ENCODE measurements at regions not wholly inside any gene's neighbourhood (a gene's known extent, or its start where the extent isn't known, plus 50 kb on each side); places are given as distances from the start of the nearest gene placed in this dataset.

GRCh38 chr9:16031486-16031885 lies 478.6 kb downstream of the CCDC171 start:
- no peak for TF ChIP-seq CTCF (conservative IDR thresholded peaks at IDR 0.05)
- no peak overlapping the region for H3K4me3 ChIP-seq (ENCODE audit: low read length)
- no peaks in the 10 kb centered on the region for H3K27me3 ChIP-seq (ENCODE audit: control insufficient read depth, insufficient read depth, low read length, poor library complexity, severe bottlenecking)
- peaks cover 6% of the 10 kb centered on the region for H3K4me1 Mint-ChIP-seq
- H3K9ac ChIP-seq (ENCODE audit: extremely low read depth, low read length, poor library complexity, severe bottlenecking) = no peak overlapping the region
- H3K36me3 ChIP-seq (ENCODE audit: control insufficient read depth, insufficient read depth, low read length) = no peaks in the 10 kb centered on the region
- H3K9me3 ChIP-seq (ENCODE audit: control insufficient read depth, low read length) = peaks cover 10% of the 10 kb centered on the region
- peaks cover 4% of the 10 kb centered on the region for H3K9me3 Mint-ChIP-seq
- no peaks in the 10 kb centered on the region for H3K27me3 Mint-ChIP-seq (ENCODE audit: insufficient read depth)
- no peak overlapping the region for H3K27ac ChIP-seq (ENCODE audit: low read depth, low read length)
- 55 to 58% methylated on average over 1 to 2 of the region's 2 CpGs for WGBS, 2 experiments (ENCODE audit: insufficient coverage in 1 of 2, insufficient read length in 1 of 2)
- DNase-seq = no peak
- H3K36me3 Mint-ChIP-seq (ENCODE audit: low read depth) = no peaks in the 10 kb centered on the region
- H3K4me1 ChIP-seq (ENCODE audit: control insufficient read depth, insufficient read depth, low read length) = peaks cover 3% of the 10 kb centered on the region
- H3K27ac Mint-ChIP-seq = no peak overlapping the region
- no peak overlapping the region for H3K4me3 Mint-ChIP-seq

DNA sequence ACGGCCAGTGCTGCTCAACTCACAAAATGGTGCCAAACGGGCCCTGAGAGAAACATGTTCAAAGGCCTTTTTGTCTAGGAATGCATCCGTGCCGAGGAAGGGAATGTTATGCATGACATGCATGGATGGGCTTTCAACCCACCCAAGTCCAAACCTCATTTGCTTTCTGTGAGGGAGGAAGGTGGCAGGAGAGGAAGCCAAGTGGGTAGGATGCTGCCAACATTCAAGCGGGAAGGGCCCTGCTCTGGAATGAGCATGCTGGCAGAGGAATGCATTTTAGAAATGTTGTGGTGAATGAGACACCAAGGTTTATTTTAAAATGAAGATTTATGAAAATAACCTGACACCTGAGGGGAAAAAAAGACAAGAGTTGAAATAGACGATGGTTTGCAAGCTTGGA lies 479.1 kb downstream of the CCDC171 start:
- Mint-ChIP-seq H3K4me1 (peaks cover 6% of the 10 kb centered on the region), H3K9me3 (peaks cover 4% of the 10 kb centered on the region), H3K4me3 (no peak overlapping the region), H3K27ac (no peak overlapping the region), H3K27me3 (ENCODE audit: insufficient read depth) (no peaks in the 10 kb centered on the region), H3K36me3 (ENCODE audit: low read depth) (no peaks in the 10 kb centered on the region)
- no peak for TF ChIP-seq CTCF (conservative IDR thresholded peaks at IDR 0.05)
- H3K9ac ChIP-seq (ENCODE audit: extremely low read depth, low read length, poor library complexity, severe bottlenecking) = no peak overlapping the region
- no peaks in the 10 kb centered on the region for H3K36me3 ChIP-seq (ENCODE audit: control insufficient read depth, insufficient read depth, low read length)
- 92 to 95% methylated on average over 6 of the region's 6 CpGs for WGBS, 2 experiments (ENCODE audit: insufficient coverage in 1 of 2, insufficient read length in 1 of 2)
- no peak overlapping the region for H3K4me3 ChIP-seq (ENCODE audit: low read length)
- H3K9me3 ChIP-seq (ENCODE audit: control insufficient read depth, low read length) = peaks cover 10% of the 10 kb centered on the region
- no peak overlapping the region for H3K27ac ChIP-seq (ENCODE audit: low read depth, low read length)
- peaks cover 3% of the 10 kb centered on the region for H3K4me1 ChIP-seq (ENCODE audit: control insufficient read depth, insufficient read depth, low read length)
- no peak for DNase-seq
- no peaks in the 10 kb centered on the region for H3K27me3 ChIP-seq (ENCODE audit: control insufficient read depth, insufficient read depth, low read length, poor library complexity, severe bottlenecking)

DNA sequence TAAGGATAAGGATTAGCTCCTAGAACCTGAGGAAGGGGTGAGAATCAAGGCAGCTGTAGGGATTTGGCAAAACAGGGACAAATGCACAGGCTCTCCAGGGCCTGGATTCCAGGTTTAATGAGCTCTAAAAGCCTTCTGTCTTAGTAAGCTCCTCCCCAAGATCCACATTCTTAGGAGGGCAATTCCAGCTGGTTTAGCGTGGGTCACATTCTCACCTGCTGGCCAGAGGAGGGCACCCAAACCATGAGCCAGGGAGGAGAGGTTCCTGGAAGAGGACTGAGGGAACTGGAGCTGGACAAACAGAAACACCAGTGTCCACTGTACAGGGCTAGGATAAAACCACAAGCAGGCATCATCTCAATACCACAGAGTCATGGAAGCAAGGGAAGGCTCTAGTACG lies 480.0 kb downstream of the CCDC171 start:
- H3K9me3 ChIP-seq (ENCODE audit: control insufficient read depth, low read length) = peaks cover 10% of the 10 kb centered on the region
- no peak overlapping the region for H3K27ac ChIP-seq (ENCODE audit: low read depth, low read length)
- Mint-ChIP-seq H3K27ac (no peak overlapping the region), H3K27me3 (ENCODE audit: insufficient read depth) (no peaks in the 10 kb centered on the region), H3K4me3 (no peak overlapping the region), H3K9me3 (peaks cover 5% of the 10 kb centered on the region), H3K36me3 (ENCODE audit: low read depth) (no peaks in the 10 kb centered on the region), H3K4me1 (peaks cover 6% of the 10 kb centered on the region)
- no peak overlapping the region for H3K9ac ChIP-seq (ENCODE audit: extremely low read depth, low read length, poor library complexity, severe bottlenecking)
- TF ChIP-seq CTCF (conservative IDR thresholded peaks at IDR 0.05) = peak; percentile 58
- no peak overlapping the region for H3K4me3 ChIP-seq (ENCODE audit: low read length)
- no peaks in the 10 kb centered on the region for H3K27me3 ChIP-seq (ENCODE audit: control insufficient read depth, insufficient read depth, low read length, poor library complexity, severe bottlenecking)
- no peaks in the 10 kb centered on the region for H3K36me3 ChIP-seq (ENCODE audit: control insufficient read depth, insufficient read depth, low read length)
- H3K4me1 ChIP-seq (ENCODE audit: control insufficient read depth, insufficient read depth, low read length) = peaks cover 3% of the 10 kb centered on the region
- WGBS, 2 experiments (ENCODE audit: insufficient coverage in 1 of 2, insufficient read length in 1 of 2) = 92% methylated on average over 2 of the region's 2 CpGs; no CpG with 5 or more reads in 1 of the 2 experiments
- peak; percentile 67 for DNase-seq
